Large intestine (tissue), 3 donors: ENCODE measurements at regions not wholly inside any gene's neighbourhood (a gene's known extent, or its start where the extent isn't known, plus 50 kb on each side); places are given as distances from the start of the nearest gene placed in this dataset.

Experiments
- DNase-seq, 2 donors: peaks; one replicate each; pipeline versions ENCODE4 v3.0.0 to v3.0.0-alpha.2; 2013
- H3K27ac ChIP-seq: one replicate; pipeline ENCODE4 v1.5.1; 2013; ENCODE audit warnings: low read length
- H3K27me3 ChIP-seq: 2 replicates; pipeline ENCODE4 v1.6.1; 2013; ENCODE audit warnings: low read length; ENCODE audit not compliant: control insufficient read depth, insufficient read depth
- H3K36me3 ChIP-seq: 2 replicates; pipeline ENCODE4 v1.6.1; 2013; ENCODE audit warnings: low read length; ENCODE audit not compliant: control insufficient read depth, insufficient read depth
- H3K4me1 ChIP-seq: one replicate; pipeline ENCODE4 v1.6.1; 2013; ENCODE audit warnings: low read length; ENCODE audit not compliant: control insufficient read depth, insufficient read depth
- H3K4me3 ChIP-seq: one replicate; pipeline ENCODE4 v1.5.1; 2013; ENCODE audit warnings: low read length
- H3K9me3 ChIP-seq: one replicate; pipeline ENCODE4 v1.6.1; 2013; ENCODE audit warnings: mild to moderate bottlenecking, low read depth, low read length, moderate library complexity; ENCODE audit not compliant: control insufficient read depth
- WGBS: methylation state at CpG from one replicate; pipeline ENCODE4 v1.1.5; 2013; ENCODE audit warnings: low lambda C conversion rate; ENCODE audit not compliant: insufficient coverage; 5-methylcytosine and 5-hydroxymethylcytosine counted together

- DNase-seq: no peak
- no peaks in the 10 kb centered on the region for H3K36me3 ChIP-seq
- H3K4me3 ChIP-seq: no peak overlapping the region
- no peaks in the 10 kb centered on the region for H3K27me3 ChIP-seq
- no peaks in the 10 kb centered on the region for H3K4me1 ChIP-seq
- H3K9me3 ChIP-seq: no peaks in the 10 kb centered on the region
- H3K27ac ChIP-seq: no peak overlapping the region
- 100% methylated on average over 1 of the region's 5 CpGs for WGBS
These were observed 419.4 kb downstream of the CENPC start for GRCh38 chr4:67125636-67126514.

GRCh38 chr4:67124716-67125115 lies 420.6 kb downstream of the CENPC start:
- H3K4me3 ChIP-seq: no peak overlapping the region
- no peaks in the 10 kb centered on the region for H3K36me3 ChIP-seq
- no peaks in the 10 kb centered on the region for H3K27me3 ChIP-seq
- no peak for DNase-seq
- H3K27ac ChIP-seq: no peak overlapping the region
- H3K4me1 ChIP-seq: no peaks in the 10 kb centered on the region
- WGBS: 87% methylated on average over 3 of the region's 4 CpGs
- H3K9me3 ChIP-seq: no peaks in the 10 kb centered on the region

GRCh38 chr4:67122029-67122428 lies 423.3 kb downstream of the CENPC start:
- Histone ChIP-seq H3K36me3 (no peaks in the 10 kb centered on the region), H3K27me3 (no peaks in the 10 kb centered on the region), H3K4me3 (no peak overlapping the region), H3K4me1 (no peaks in the 10 kb centered on the region), H3K27ac (no peak overlapping the region), H3K9me3 (no peaks in the 10 kb centered on the region)
- peak in 1 of 2 donors; percentile 5 for DNase-seq
- 0% methylated on average over 2 of the region's 3 CpGs for WGBS

- Histone ChIP-seq H3K4me1 (no peaks in the 10 kb centered on the region), H3K36me3 (no peaks in the 10 kb centered on the region), H3K27ac (no peak overlapping the region), H3K4me3 (no peak overlapping the region), H3K9me3 (no peaks in the 10 kb centered on the region), H3K27me3 (no peaks in the 10 kb centered on the region)
- no CpG with 5 or more reads among the region's 1 CpG for WGBS
- DNase-seq: no peak
These were observed 424.9 kb downstream of the CENPC start for GRCh38 chr4:67120369-67120768.

GRCh38 chr4:67109276-67109675 lies 436.0 kb downstream of the CENPC start:
- Histone ChIP-seq H3K27ac (no peak overlapping the region), H3K9me3 (no peaks in the 10 kb centered on the region), H3K36me3 (no peaks in the 10 kb centered on the region)

GRCh38 chr4:67106861-67107460 lies 438.3 kb downstream of the CENPC start:
- H3K4me1 ChIP-seq: no peaks in the 10 kb centered on the region
- no peaks in the 10 kb centered on the region for H3K36me3 ChIP-seq
- peak; percentile 21 to 26 for DNase-seq
- no peaks in the 10 kb centered on the region for H3K27me3 ChIP-seq
- no peak overlapping the region for H3K4me3 ChIP-seq
- H3K9me3 ChIP-seq: no peaks in the 10 kb centered on the region
- WGBS: 17% methylated on average over 1 of the region's 3 CpGs
- no peak overlapping the region for H3K27ac ChIP-seq

More at GRCh38 chr4:67109276-67109675, 436.0 kb downstream of the CENPC start:
- no peak overlapping the region for H3K4me3 ChIP-seq
- H3K27me3 ChIP-seq: no peaks in the 10 kb centered on the region
- H3K4me1 ChIP-seq: no peaks in the 10 kb centered on the region
- DNase-seq: no peak

GRCh38 chr4:67104145-67104544 lies 441.2 kb downstream of the CENPC start:
- H3K9me3 ChIP-seq: no peaks in the 10 kb centered on the region
- H3K4me1 ChIP-seq: no peaks in the 10 kb centered on the region
- H3K4me3 ChIP-seq: no peak overlapping the region
- no peaks in the 10 kb centered on the region for H3K27me3 ChIP-seq
- no peaks in the 10 kb centered on the region for H3K36me3 ChIP-seq
- H3K27ac ChIP-seq: no peak overlapping the region
- DNase-seq: no peak
- no CpG with 5 or more reads among the region's 3 CpGs for WGBS

- Histone ChIP-seq H3K27ac (no peak overlapping the region), H3K36me3 (no peaks in the 10 kb centered on the region), H3K27me3 (no peaks in the 10 kb centered on the region), H3K9me3 (no peaks in the 10 kb centered on the region), H3K4me3 (no peak overlapping the region), H3K4me1 (no peaks in the 10 kb centered on the region)
- WGBS: no CpG with 5 or more reads among the region's 6 CpGs
- DNase-seq: no peak
These were observed 442.1 kb downstream of the CENPC start for GRCh38 chr4:67103001-67103747.

- H3K27me3 ChIP-seq: no peaks in the 10 kb centered on the region
- H3K27ac ChIP-seq: no peak overlapping the region
- DNase-seq: no peak
- H3K9me3 ChIP-seq: no peaks in the 10 kb centered on the region
- H3K4me1 ChIP-seq: no peaks in the 10 kb centered on the region
- H3K4me3 ChIP-seq: no peak overlapping the region
- H3K36me3 ChIP-seq: no peaks in the 10 kb centered on the region
These were observed 443.7 kb downstream of the CENPC start for GRCh38 chr4:67101612-67102011.

- no peak overlapping the region for H3K4me3 ChIP-seq
- no peaks in the 10 kb centered on the region for H3K27me3 ChIP-seq
- 20% methylated on average over 2 of the region's 4 CpGs for WGBS
- no peak for DNase-seq
- H3K9me3 ChIP-seq: no peaks in the 10 kb centered on the region
- H3K27ac ChIP-seq: no peak overlapping the region
- H3K36me3 ChIP-seq: no peaks in the 10 kb centered on the region
- no peaks in the 10 kb centered on the region for H3K4me1 ChIP-seq
These were observed 453.0 kb downstream of the CENPC start for GRCh38 chr4:67092351-67092750.
